Brain microvascular endothelial cell (primary cell): ENCODE measurements at regions not wholly inside any gene's neighbourhood (a gene's known extent, or its start where the extent isn't known, plus 50 kb on each side); places are given as distances from the start of the nearest gene placed in this dataset.

Experiments
- DNase-seq: peaks from one replicate; pipeline ENCODE4 v3.0.0-alpha.2; 2020
- H3K27ac ChIP-seq: fragments of 250-450 bp; sonication (Bioruptor Pico); 2 replicates; pipeline ENCODE4 v1.5.1; 2020; ENCODE audit warnings: mild to moderate bottlenecking, moderate library complexity
- H3K27me3 ChIP-seq: fragments of 250-450 bp; sonication (Bioruptor Pico); replicated peaks from 2 replicates; pipeline ENCODE4 v1.5.1; 2020; ENCODE audit warnings: mild to moderate bottlenecking
- H3K36me3 ChIP-seq: fragments of 250-450 bp; sonication (Bioruptor Pico); replicated peaks from 2 replicates; pipeline ENCODE4 v1.5.1; 2020; ENCODE audit warnings: mild to moderate bottlenecking
- H3K4me3 ChIP-seq: 2 replicates; pipeline ENCODE4 v1.5.1; 2011; ENCODE audit warnings: low read depth, mild to moderate bottlenecking, control low read depth, low read length, moderate library complexity
- CTCF ChIP-seq: IDR thresholded peaks from 2 replicates; pipeline ENCODE4 v1.5.1; 2011; ENCODE audit warnings: low read depth, mild to moderate bottlenecking, moderate library complexity, low read length, control low read depth, inconsistent platforms; ENCODE audit errors: missing control alignments
- in situ Hi-C: cut with HindIII; loops from 2 replicates; pipeline ENCODE4 v1.10.0; 2017; ENCODE audit warnings: low sequenced_read_pairs, low pct_ligation_motif_present

GRCh38 chr10:21047511-21047910 lies 150.4 kb upstream of the NEBL start:
- no peaks in the 10 kb centered on the region for H3K27me3 ChIP-seq
- H3K4me3 ChIP-seq = no peak overlapping the region
- DNase-seq = no peak
- in situ Hi-C loops = no loop called here
- H3K27ac ChIP-seq = no peak overlapping the region
- TF ChIP-seq CTCF = no peak
- H3K36me3 ChIP-seq = no peaks in the 10 kb centered on the region

GRCh38 chr10:21047096-21047495 lies 150.0 kb upstream of the NEBL start:
- Histone ChIP-seq H3K27me3 (no peaks in the 10 kb centered on the region), H3K36me3 (no peaks in the 10 kb centered on the region), H3K4me3 (no peak overlapping the region), H3K27ac (no peak overlapping the region)
- TF ChIP-seq CTCF = no peak
- in situ Hi-C loops = no loop called here
- no peak for DNase-seq

- Histone ChIP-seq H3K36me3 (no peaks in the 10 kb centered on the region), H3K4me3 (no peak overlapping the region), H3K27ac (no peak overlapping the region), H3K27me3 (no peaks in the 10 kb centered on the region)
- in situ Hi-C loops = no loop called here
- no peak for TF ChIP-seq CTCF
- no peak for DNase-seq
Observed at GRCh38 chr10:21043044-21043443, 145.9 kb upstream of the NEBL start.

GRCh38 chr10:21042536-21042935 lies 145.4 kb upstream of the NEBL start:
- H3K27me3 ChIP-seq = no peaks in the 10 kb centered on the region
- no peak for DNase-seq
- no peak overlapping the region for H3K27ac ChIP-seq
- no peaks in the 10 kb centered on the region for H3K36me3 ChIP-seq
- in situ Hi-C loops = no loop called here
- TF ChIP-seq CTCF = no peak
- no peak overlapping the region for H3K4me3 ChIP-seq

- no peak overlapping the region for H3K27ac ChIP-seq
- in situ Hi-C loops = no loop called here
- DNase-seq = no peak
- H3K27me3 ChIP-seq = no peaks in the 10 kb centered on the region
- no peak for TF ChIP-seq CTCF
- no peak overlapping the region for H3K4me3 ChIP-seq
- H3K36me3 ChIP-seq = no peaks in the 10 kb centered on the region
Observed at GRCh38 chr10:21041763-21042458, 144.8 kb upstream of the NEBL start.

GRCh38 chr10:21039721-21040120 lies 142.6 kb upstream of the NEBL start:
- H3K4me3 ChIP-seq = no peak overlapping the region
- H3K27ac ChIP-seq = no peak overlapping the region
- H3K27me3 ChIP-seq = no peaks in the 10 kb centered on the region
- no peaks in the 10 kb centered on the region for H3K36me3 ChIP-seq
- in situ Hi-C loops = no loop called here
- no peak for TF ChIP-seq CTCF
- DNase-seq = no peak
